Neuron (in vitro differentiated cells): ENCODE measurements at regions not wholly inside any gene's neighbourhood (a gene's known extent, or its start where the extent isn't known, plus 50 kb on each side); places are given as distances from the start of the nearest gene placed in this dataset.

Experiments used
- H2AFZ ChIP-seq: one replicate; pipeline ENCODE4 v1.6.1; 2013; ENCODE audit warnings: low read depth, mild to moderate bottlenecking, inconsistent platforms, low read length, moderate library complexity
- H3K27me3 ChIP-seq: one replicate; pipeline ENCODE4 v1.6.1; 2013; ENCODE audit warnings: low read length; ENCODE audit not compliant: insufficient read depth
- H3K36me3 ChIP-seq: one replicate; pipeline ENCODE4 v1.6.1; 2013; ENCODE audit warnings: low read length; ENCODE audit not compliant: insufficient read depth
- H3K4me1 ChIP-seq: one replicate; pipeline ENCODE4 v1.6.1; 2013; ENCODE audit warnings: low read length; ENCODE audit not compliant: insufficient read depth
- H3K4me3 ChIP-seq: 2 replicates; pipeline ENCODE4 v1.5.1; 2013; ENCODE audit warnings: mild to moderate bottlenecking, low read length, moderate library complexity
- H3K9me3 ChIP-seq: one replicate; pipeline ENCODE4 v1.6.1; 2013; ENCODE audit warnings: low read length

DNA sequence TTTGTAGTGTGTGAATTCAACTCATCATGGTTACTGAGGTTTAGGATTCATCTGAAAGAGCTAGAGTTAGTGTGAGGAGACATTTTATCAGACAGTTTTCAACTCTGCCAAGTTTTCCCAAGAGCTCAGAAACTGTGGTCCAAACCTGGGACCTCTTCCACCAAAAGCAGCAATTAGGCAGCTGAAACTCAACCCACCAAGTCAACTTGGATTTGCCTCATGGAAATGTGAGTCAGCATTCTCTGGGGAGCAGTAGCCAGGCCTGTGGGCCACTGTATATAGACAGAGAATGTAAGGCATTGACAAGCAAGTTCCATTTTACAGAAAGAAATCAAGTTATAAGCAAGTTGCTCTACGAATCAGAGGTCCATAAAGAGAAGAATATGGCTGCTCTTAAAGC, 178.8 kb upstream of the HDDC2 start:
- H3K27me3 ChIP-seq = no peaks in the 10 kb centered on the region
- no peak overlapping the region for H3K4me3 ChIP-seq
- H2AFZ ChIP-seq = no peak overlapping the region
- H3K4me1 ChIP-seq = no peaks in the 10 kb centered on the region
- H3K36me3 ChIP-seq = no peaks in the 10 kb centered on the region
- no peaks in the 10 kb centered on the region for H3K9me3 ChIP-seq

DNA sequence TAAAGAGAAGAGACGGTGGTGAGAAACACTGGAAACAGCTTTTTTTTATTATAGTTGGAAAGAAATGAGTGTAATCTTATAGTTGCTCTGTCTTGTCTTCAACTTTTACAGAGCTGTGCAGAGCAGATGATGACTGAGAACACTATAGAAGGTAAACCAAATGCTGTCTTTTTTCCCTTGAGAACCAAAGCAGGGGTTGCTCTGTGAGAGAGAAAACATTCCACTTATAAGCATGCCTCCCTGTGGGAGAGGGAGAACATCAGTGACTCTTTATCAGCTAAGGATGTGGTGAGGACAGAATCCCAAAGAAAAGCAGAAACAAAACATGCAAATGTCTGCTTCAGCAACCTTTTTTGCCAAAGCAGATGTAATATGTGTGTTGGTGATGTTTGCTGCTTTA, 179.3 kb upstream of the HDDC2 start:
- Histone ChIP-seq H3K9me3 (no peaks in the 10 kb centered on the region), H3K36me3 (no peaks in the 10 kb centered on the region), H3K4me3 (no peak overlapping the region), H2AFZ (no peak overlapping the region), H3K27me3 (no peaks in the 10 kb centered on the region), H3K4me1 (no peaks in the 10 kb centered on the region)

DNA sequence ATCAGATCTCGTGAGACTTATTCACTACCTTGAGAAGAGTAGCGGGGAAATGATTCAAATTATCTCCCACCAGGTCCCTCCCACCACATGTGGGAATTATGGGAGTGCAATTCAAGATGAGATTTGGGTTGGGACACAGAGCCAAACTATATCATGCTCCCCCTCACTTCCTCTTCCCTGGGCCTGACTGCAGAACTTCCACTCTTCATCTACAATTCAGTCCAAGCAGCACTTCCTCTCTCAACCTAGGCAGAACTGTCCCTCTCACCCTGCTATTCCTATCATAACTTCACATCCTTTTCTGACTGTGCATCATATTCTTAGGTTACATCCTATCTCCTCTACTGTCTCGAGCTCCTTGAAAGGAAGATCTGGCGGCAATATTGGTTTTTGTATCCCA, 184.0 kb upstream of the HDDC2 start:
- H3K4me3 ChIP-seq = no peak overlapping the region
- H3K4me1 ChIP-seq = no peaks in the 10 kb centered on the region
- no peaks in the 10 kb centered on the region for H3K27me3 ChIP-seq
- no peaks in the 10 kb centered on the region for H3K9me3 ChIP-seq
- no peaks in the 10 kb centered on the region for H3K36me3 ChIP-seq
- no peak overlapping the region for H2AFZ ChIP-seq

DNA sequence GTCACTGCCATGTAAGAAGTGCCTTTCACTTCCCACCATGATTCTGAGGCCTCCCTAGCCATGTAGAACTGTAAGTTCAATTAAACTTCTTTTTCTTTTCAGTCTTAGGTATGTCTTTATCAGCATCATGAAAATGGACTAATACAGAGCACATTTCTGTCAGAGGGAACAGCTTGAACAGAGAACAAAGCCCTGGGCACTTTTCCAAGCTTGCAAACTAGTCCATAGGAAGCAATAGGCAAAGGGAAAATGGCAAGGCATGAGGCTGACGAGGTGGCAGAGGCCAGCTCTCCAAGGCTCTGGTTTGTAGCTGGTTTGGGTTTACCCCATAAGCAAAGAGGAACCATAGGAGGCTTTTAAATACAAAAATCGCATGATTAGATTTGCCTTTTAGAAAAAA, 185.1 kb upstream of the HDDC2 start:
- Histone ChIP-seq H2AFZ (no peak overlapping the region), H3K4me1 (no peaks in the 10 kb centered on the region), H3K9me3 (no peaks in the 10 kb centered on the region), H3K36me3 (no peaks in the 10 kb centered on the region), H3K4me3 (no peak overlapping the region), H3K27me3 (no peaks in the 10 kb centered on the region)

DNA sequence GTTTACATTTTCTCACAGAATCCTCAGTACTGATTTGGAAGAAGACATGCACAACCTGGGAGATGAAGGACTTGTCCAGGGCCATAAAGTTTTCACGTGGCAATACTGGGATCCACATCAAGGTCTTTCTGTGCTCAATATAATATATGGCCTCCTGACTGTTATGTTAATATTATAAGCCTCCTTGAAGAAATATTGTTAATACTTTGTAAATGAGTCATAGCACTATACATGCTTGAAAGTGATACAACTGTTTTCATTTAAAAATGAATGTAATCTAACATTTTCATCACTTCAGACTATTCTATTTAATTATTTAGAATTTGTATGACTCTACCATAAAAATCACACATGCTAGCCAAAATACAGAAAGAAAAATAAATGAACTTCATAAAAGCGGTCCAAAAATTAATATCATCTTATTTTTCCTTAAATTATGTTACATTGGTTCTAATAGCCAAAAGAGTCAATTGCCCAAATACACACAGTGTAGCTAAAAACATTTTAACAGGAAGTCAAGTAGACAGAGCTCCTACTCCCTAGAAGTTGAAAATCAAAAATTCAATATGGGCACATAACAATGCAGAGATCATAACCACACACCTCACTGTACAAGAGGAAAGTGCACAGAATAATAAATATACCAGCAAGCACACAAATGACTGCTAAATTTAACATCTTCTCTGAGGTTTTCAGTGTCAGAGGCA, 188.0 kb upstream of the HDDC2 start:
- H2AFZ ChIP-seq = no peak overlapping the region
- no peaks in the 10 kb centered on the region for H3K9me3 ChIP-seq
- H3K36me3 ChIP-seq = no peaks in the 10 kb centered on the region
- H3K4me3 ChIP-seq = no peak overlapping the region
- no peaks in the 10 kb centered on the region for H3K4me1 ChIP-seq
- no peaks in the 10 kb centered on the region for H3K27me3 ChIP-seq

DNA sequence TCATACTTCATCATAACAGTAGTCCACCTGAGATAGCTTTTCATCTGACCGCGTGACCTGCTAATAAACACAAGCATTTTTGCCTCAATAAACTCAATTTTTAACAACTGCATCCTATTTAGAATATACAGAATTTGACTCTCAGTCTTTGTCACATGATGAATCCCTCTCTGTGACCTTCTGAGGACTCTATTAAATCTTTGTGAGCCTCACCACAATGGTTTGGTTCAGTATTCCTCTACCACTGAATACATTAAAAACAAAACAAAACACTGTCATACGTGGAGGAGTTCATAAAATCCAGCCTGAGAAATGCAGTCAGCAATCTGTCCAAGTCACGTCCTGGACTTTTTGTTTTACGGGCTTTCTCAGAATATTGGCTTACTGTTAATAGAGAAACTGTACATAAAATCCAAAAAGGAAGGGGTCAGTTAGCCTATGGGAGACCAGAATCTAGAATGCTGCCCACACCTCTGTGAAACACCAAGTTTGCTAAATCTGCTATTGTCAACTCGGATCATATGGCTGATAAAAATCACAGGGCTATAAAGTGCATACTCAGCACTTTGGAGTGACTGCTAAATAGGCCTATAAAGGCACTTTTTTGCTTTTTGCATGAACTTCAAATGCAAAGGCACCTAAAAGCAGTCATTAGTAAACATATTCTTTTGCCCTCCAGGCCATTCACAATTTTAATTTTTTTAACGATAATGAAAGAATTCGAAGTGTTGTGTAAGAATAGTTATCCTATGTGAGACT, 190.3 kb upstream of the HDDC2 start:
- Histone ChIP-seq H3K27me3 (no peaks in the 10 kb centered on the region), H3K4me3 (no peak overlapping the region), H3K9me3 (no peaks in the 10 kb centered on the region), H3K36me3 (no peaks in the 10 kb centered on the region), H3K4me1 (no peaks in the 10 kb centered on the region), H2AFZ (no peak overlapping the region)

DNA sequence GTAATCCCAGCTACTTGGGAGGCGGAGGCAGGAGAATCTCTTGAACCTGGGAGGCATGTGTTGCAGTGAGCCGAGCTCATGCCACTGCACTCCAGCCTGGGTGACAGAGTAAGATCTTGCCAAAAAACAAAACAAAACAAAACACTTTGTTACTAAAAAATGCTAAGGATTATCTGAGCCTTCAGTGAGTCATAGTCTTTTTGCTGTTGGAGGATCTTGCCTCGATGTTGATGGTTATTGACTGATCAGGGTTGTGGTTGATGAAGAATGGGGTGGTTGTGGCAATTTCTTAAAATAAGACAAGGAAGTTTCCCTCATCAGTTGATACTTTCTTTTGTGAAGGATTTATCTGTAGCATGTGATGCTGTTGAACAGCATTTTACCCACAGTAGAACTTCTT, 196.8 kb upstream of the HDDC2 start:
- Histone ChIP-seq H3K27me3 (peaks cover 2% of the 10 kb centered on the region), H3K9me3 (no peaks in the 10 kb centered on the region), H3K4me3 (no peak overlapping the region), H3K4me1 (no peaks in the 10 kb centered on the region), H2AFZ (no peak overlapping the region), H3K36me3 (no peaks in the 10 kb centered on the region)

DNA sequence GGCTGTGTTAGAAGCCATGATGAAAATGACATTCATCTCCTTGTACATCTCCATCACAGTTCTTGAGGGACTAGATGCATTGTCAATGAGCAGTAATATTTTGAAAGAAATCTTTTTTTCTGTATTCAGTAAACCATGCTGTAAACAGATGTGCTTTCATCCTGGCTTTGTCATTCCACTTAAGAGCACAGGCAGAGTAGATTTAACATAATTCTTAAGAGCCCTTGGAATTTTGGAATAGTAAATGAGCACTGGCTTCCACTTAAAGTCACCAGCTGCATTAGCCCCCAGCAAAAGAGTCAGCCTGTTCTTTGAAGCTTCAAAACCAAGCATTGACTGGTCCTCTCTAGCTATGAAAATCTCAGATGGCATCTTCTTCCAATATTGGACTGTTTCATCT, 197.8 kb upstream of the HDDC2 start:
- H2AFZ ChIP-seq = no peak overlapping the region
- no peaks in the 10 kb centered on the region for H3K4me1 ChIP-seq
- no peaks in the 10 kb centered on the region for H3K36me3 ChIP-seq
- peaks cover 2% of the 10 kb centered on the region for H3K27me3 ChIP-seq
- H3K9me3 ChIP-seq = no peaks in the 10 kb centered on the region
- no peak overlapping the region for H3K4me3 ChIP-seq

DNA sequence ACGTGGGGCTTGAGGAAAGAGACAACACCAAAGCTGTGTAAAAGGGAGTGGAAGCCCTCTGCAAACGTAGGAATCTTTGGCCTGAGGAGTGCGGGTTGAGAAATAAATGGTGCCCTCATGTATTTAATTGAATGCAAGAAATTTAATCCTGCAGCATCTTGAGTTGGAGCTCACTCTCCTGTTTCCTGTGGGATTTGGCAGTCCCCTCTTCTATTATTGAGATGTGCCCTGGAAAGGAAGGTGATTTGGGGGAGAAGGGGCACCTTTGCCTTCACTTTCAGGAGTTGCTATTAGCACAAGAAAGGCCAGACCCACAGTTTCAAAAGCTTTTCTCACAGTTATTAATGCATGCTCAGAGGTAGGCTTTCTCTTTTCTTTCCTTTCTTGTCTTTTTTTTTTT, 201.4 kb upstream of the HDDC2 start:
- no peaks in the 10 kb centered on the region for H3K4me1 ChIP-seq

DNA sequence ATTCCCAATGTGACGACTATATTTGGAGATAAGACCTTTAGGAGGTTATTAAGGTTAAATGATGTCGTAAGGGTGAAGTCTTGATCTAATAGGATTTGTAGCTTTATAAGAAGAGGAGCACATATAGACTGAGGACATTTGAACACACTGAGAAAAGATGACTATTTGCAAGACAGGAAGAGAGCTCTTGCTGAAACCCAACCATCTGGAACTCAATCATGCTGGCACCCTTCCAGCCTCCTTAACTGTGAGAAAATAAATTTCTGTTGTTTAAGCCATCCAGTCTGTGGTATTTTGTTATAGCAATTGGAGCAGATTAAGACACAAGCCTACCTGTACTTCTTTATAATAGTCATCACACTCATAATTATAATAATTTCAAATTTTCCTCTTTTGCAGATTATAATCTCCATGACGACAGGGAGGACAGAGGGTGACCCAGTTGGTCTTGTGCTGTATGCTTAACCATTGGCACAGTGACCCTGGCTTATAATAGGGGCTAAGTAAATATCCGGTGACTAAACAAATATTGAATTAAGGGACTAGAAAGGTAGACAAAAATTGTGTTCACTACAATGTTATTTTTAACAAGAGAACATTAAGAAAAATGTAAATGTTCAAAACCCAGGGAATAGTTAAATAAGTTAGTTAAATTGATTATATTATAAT, 206.4 kb upstream of the HDDC2 start:
- Histone ChIP-seq H3K27me3 (no peaks in the 10 kb centered on the region), H3K4me1 (no peaks in the 10 kb centered on the region), H3K4me3 (no peak overlapping the region), H3K9me3 (no peaks in the 10 kb centered on the region), H3K36me3 (no peaks in the 10 kb centered on the region), H2AFZ (no peak overlapping the region)

More for the DNA sequence above, 201.4 kb upstream of the HDDC2 start:
- H2AFZ ChIP-seq = no peak overlapping the region
- H3K27me3 ChIP-seq = peaks cover 2% of the 10 kb centered on the region
- H3K4me3 ChIP-seq = no peak overlapping the region
- no peaks in the 10 kb centered on the region for H3K36me3 ChIP-seq
- no peaks in the 10 kb centered on the region for H3K9me3 ChIP-seq

DNA sequence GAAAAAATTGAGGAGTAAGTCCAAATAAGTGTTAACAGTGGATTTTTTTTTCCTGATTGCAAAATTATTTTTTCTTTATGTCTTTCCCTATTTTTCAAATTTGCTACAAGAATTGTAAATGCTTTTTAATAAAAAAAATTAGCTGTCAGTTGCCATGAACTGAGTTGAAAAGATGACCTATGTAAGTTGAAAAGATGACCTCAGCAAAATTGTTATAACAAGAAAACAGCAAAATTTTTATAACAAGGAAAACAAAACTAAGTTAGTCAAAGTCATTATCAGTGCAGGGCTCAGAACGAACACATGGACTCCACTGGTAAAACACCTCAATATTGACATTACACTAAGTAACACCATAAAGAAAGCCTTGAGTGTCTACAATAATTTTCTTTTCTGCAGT, 207.0 kb upstream of the HDDC2 start:
- no peak overlapping the region for H3K4me3 ChIP-seq
- no peaks in the 10 kb centered on the region for H3K9me3 ChIP-seq
- no peaks in the 10 kb centered on the region for H3K27me3 ChIP-seq
- no peak overlapping the region for H2AFZ ChIP-seq
- H3K4me1 ChIP-seq = no peaks in the 10 kb centered on the region
- no peaks in the 10 kb centered on the region for H3K36me3 ChIP-seq

DNA sequence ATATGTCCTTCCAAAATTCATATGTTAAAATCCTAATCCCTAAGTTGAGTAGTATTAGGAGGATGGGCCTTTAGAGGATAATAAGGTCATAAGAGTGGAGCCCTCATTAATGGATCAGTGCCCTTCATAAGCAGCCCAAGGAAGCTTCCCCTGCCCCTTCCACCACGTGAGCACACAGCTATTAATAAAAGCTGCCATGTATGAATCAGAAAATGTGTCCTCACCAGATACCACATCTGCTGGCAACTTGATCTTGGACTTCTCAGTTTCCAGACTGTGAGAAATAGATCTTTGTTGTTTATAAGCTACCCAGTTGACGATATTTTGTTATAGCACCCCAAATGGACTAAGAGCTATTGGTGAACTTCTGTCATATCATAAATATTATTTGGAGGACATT, 207.7 kb upstream of the HDDC2 start:
- no peak overlapping the region for H2AFZ ChIP-seq
- H3K4me3 ChIP-seq = no peak overlapping the region
- H3K36me3 ChIP-seq = no peaks in the 10 kb centered on the region
- H3K4me1 ChIP-seq = no peaks in the 10 kb centered on the region
- no peaks in the 10 kb centered on the region for H3K27me3 ChIP-seq
- no peaks in the 10 kb centered on the region for H3K9me3 ChIP-seq

DNA sequence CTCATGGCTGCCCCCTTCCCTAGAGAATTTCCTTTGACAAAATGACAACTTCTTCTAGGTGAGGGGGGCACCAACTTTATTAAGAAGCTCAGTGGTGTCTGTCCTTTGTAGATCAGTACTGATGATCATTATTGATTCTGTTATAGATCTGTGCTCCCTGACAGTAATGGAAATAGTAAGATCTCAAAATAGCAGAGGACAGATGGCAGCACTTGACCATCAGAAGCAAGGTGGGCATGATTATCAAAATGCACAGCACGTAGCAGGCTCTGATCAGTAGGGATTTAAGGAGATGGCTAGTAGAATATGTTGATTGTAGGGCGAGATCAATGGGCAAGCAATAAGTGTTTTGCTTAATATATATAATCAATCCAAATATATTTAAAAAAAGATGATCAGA, 208.6 kb upstream of the HDDC2 start:
- no peaks in the 10 kb centered on the region for H3K27me3 ChIP-seq
- no peaks in the 10 kb centered on the region for H3K4me1 ChIP-seq

More for the DNA sequence above, 208.6 kb upstream of the HDDC2 start:
- Histone ChIP-seq H3K36me3 (no peaks in the 10 kb centered on the region), H3K4me3 (no peak overlapping the region), H3K9me3 (no peaks in the 10 kb centered on the region), H2AFZ (no peak overlapping the region)
